C4-2B (cell line): ENCODE measurements at regions not wholly inside any gene's neighbourhood (a gene's known extent, or its start where the extent isn't known, plus 50 kb on each side); places are given as distances from the start of the nearest gene placed in this dataset.

Experiments
- H3K27ac ChIP-seq: fragments of 450-650 bp; 2 replicates; pipeline ENCODE4 v1.5.1; 2017
- CTCF ChIP-seq: fragments of 450-650 bp; conservative IDR thresholded peaks from 2 replicates; pipeline ENCODE4 v1.5.1; 2017; ENCODE audit warnings: mild to moderate bottlenecking
- ZFX ChIP-seq: fragments of 450-650 bp; IDR thresholded peaks from 2 replicates; pipeline ENCODE4 v1.6.1; 2017

DNA sequence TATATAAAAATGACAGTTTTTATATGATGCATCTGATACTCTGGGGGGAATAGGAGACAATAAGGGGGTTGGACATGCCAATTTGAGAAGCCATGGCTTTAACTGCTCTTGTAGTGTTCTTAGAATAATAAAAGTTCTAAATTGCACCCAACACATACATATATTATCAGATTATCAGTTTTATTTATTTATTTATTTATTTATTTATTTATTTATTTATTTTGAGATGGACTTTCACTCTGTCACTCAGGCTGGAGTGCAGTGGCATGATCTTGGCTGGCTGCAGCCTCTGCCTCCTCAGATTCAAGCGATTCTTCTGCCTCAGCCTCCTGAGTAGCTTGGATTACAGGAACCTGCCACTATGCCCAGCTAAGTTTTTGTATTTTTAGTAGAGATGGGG is 356.8 kb downstream of the TLL1 start:
- H3K27ac ChIP-seq: no peak overlapping the region
- TF ChIP-seq ZFX (no peak), CTCF (no peak)

GRCh38 chr4:166230841-166231240 is 357.8 kb downstream of the TLL1 start:
- H3K27ac ChIP-seq: no peak overlapping the region
- no peak for TF ChIP-seq CTCF
- no peak for TF ChIP-seq ZFX

GRCh38 chr4:166239354-166239753 is 366.3 kb downstream of the TLL1 start:
- TF ChIP-seq CTCF (no peak), ZFX (no peak)
- no peak overlapping the region for H3K27ac ChIP-seq

DNA sequence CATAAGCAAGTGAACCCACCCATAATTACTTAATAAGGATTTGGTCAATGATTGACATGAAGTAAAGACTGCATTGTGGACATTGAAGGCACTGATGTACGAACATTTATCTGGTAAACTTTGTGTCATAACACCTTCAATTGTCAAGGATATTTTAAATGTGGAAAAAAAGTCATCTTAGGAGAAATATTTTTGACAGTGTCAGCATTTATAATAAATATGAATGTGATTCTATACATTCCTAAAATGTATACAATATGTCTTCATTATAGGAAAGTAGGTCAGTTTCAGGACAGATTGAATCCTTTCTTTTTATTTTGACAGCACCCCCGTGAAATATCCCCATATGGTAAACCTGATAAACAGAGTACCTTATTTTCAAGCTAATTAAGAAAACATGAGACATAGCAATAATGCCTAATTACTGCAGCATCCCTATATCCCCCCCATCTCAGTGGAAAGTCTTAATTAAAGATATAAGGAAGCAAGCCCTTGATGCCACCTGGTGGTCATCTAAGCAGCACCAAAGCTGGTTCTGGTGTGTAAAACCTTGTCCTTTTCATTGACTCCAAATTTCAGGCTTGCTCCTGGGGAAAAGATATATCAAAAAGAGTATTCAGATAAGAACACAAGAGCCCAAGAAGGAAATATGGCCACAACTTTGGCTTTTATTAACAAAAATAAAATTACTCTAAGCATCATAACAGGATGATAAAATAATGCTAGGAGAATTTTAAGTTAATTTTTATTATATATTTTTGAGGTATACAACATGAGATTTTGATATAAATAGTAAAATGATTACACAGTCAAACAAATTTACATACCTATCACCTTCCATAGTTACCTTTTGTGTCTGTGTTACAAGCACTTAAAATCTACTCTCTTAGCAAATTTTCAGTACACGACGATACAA is 379.7 kb downstream of the TLL1 start:
- no peak overlapping the region for H3K27ac ChIP-seq
- TF ChIP-seq ZFX (no peak), CTCF (peak; percentile 60)

DNA sequence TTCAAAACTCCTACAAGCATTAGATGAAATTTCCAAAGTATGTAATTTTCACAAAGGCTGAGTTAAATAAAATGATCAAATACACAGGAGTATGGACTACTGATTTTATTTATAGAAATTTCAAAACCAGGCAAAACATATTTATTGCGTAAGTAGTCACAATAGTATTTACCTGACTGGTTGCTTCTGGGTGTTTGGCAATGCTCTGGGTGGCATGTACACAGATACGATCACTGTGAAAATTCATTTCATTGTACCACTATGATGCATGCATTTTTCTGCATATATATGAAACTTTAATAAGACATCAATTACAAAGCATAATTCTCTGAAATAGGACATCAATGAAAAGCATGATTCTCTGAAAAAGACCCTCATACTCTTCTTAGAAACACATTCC is 384.2 kb downstream of the TLL1 start:
- TF ChIP-seq ZFX (no peak), CTCF (no peak)
- no peak overlapping the region for H3K27ac ChIP-seq

- TF ChIP-seq CTCF (no peak), ZFX (no peak)
- no peak overlapping the region for H3K27ac ChIP-seq
These were observed 384.9 kb downstream of the TLL1 start for GRCh38 chr4:166257891-166258290.

GRCh38 chr4:166259081-166259480 is 386.0 kb downstream of the TLL1 start:
- no peak for TF ChIP-seq ZFX
- no peak for TF ChIP-seq CTCF
- no peak overlapping the region for H3K27ac ChIP-seq
